ENCODE measurements at regions not wholly inside any gene's neighbourhood (a gene's known extent, or its start where the extent isn't known, plus 50 kb on each side); places are given as distances from the start of the nearest gene placed in this dataset.

DNA sequence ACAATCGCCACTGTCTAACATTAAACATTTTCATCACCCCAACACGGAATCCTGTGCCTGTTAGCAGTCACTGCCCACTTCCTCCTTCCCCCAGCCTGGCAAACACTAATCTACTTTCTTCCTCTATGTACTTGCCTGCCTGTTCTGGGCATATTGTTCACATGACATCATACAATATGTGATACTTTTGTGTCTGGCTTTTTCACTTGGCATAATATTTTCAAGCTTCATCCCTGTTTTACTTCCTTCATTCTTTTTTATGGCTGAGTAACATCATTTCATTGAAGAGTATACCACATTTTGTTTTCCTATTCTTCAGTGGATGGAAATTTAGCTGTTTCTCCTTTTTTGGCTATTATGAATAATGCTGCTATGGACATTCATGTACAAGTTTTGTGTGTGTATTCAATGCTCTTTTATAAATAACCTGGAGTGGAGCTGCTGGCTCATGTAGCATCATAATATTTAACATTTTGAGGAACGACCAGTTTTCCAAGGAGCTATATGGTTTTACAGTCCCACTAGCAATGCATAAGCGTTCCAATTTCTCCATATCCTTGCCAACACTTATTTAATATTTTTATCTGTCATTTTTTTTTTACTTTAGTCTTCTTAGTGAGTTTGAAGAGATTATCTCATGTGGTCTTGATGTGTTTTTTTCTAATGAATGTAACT is 360.1 kb downstream of the HDGFL1 start:
- no peak for TF ChIP-seq POLR2A (IDR thresholded peaks at IDR 0.05)
- TF ChIP-seq, protein P1, sequence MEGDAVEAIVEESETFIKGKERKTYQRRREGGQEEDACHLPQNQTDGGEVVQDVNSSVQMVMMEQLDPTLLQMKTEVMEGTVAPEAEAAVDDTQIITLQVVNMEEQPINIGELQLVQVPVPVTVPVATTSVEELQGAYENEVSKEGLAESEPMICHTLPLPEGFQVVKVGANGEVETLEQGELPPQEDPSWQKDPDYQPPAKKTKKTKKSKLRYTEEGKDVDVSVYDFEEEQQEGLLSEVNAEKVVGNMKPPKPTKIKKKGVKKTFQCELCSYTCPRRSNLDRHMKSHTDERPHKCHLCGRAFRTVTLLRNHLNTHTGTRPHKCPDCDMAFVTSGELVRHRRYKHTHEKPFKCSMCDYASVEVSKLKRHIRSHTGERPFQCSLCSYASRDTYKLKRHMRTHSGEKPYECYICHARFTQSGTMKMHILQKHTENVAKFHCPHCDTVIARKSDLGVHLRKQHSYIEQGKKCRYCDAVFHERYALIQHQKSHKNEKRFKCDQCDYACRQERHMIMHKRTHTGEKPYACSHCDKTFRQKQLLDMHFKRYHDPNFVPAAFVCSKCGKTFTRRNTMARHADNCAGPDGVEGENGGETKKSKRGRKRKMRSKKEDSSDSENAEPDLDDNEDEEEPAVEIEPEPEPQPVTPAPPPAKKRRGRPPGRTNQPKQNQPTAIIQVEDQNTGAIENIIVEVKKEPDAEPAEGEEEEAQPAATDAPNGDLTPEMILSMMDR (IDR thresholded peaks at IDR 0.05) = no peak
